ENCODE measurements at regions not wholly inside any gene's neighbourhood (a gene's known extent, or its start where the extent isn't known, plus 50 kb on each side); places are given as distances from the start of the nearest gene placed in this dataset.

- intact Hi-C loops (cut with micrococcal nuclease): no loop called here
- Histone ChIP-seq H3K27ac (ENCODE audit: insufficient read depth, low read depth, low read length) (no peak overlapping the region), H3K4me1 (ENCODE audit: control insufficient read depth, extremely low read depth, insufficient read depth, low read length) (peaks cover 7% of the 10 kb centered on the region), H3K9me3 (replicated peaks; ENCODE audit: control insufficient read depth, insufficient read depth, low read length) (no peaks in the 10 kb centered on the region), H3K9me1 (replicated peaks; ENCODE audit: control insufficient read depth, extremely low read depth, insufficient read depth, low read length) (no peaks in the 10 kb centered on the region), H2AFZ (ENCODE audit: low read depth, low read length) (no peak overlapping the region), H3K4me2 (ENCODE audit: insufficient read depth, low read length) (no peak overlapping the region), H3K4me3 (replicated peaks in 1 of 3; ENCODE audit: insufficient read depth in 1 of 3, low read depth in 1 of 3, low read length in 3 of 3) (no peak overlapping the region), H4K20me1 (replicated peaks; ENCODE audit: control insufficient read depth, extremely low read depth, insufficient read depth, low read length) (no peaks in the 10 kb centered on the region), H3K36me3 (ENCODE audit: control insufficient read depth in 2 of 2, extremely low read depth in 1 of 2, insufficient read depth in 2 of 2, low read length in 2 of 2) (no peaks in the 10 kb centered on the region), H3K27me3 (ENCODE audit: control insufficient read depth in 2 of 2, insufficient read depth in 2 of 2, low read length in 2 of 2) (peaks cover 4 to 8% of the 10 kb centered on the region in 2 experiments), H3K79me2 (ENCODE audit: control insufficient read depth, insufficient read depth, low read length) (no peaks in the 10 kb centered on the region), H3K9ac (replicated peaks; ENCODE audit: extremely low read depth, insufficient read depth, low read length) (no peak overlapping the region)
- TF ChIP-seq MAX (IDR thresholded peaks at IDR 0.05; ENCODE audit: insufficient read depth, insufficient read length) (no peak), JUN (IDR thresholded peaks at IDR 0.05; ENCODE audit: borderline replicate concordance, insufficient read depth, insufficient read length, low read depth) (no peak), POLR2AphosphoS5 (IDR thresholded peaks at IDR 0.05; ENCODE audit: insufficient read depth, low read depth, low read length) (no peak), CTCF (IDR thresholded peaks at IDR 0.05; ENCODE audit: extremely low read depth in 1 of 2, insufficient read depth in 1 of 2, low read depth in 1 of 2, low read length in 2 of 2) (no peak), GATA2 (IDR thresholded peaks at IDR 0.05; ENCODE audit: insufficient read depth, insufficient read length, low read depth, low read length) (no peak), EZH2 (IDR thresholded peaks at IDR 0.05; ENCODE audit: borderline replicate concordance, low read depth, low read length, severe bottlenecking) (no peak), MYC (IDR thresholded peaks at IDR 0.05; ENCODE audit: low read depth, low read length) (no peak), POLR2A (IDR thresholded peaks at IDR 0.05; ENCODE audit: low read depth, low read length) (no peak), FOS (IDR thresholded peaks at IDR 0.05; ENCODE audit: borderline replicate concordance, insufficient read depth, low read length) (no peak)
- no TSS peak for BruUV-seq (replicated peaks)
- no peak for FAIRE-seq
- dilution Hi-C loops (cut with MboI; ENCODE audit: extremely low pct_ligation_motif_present, low sequenced_read_pairs): no loop called here
- ChIA-PET POLR2A (no interaction called here), CTCF (interaction anchor here (1.0 to 2.4 kb wide), 5 partner anchors 8 to 273 kb away, joined by 3 to 7 read pairs (median 4); no protein-coding TSS in a partner anchor)
- DNase-seq (ENCODE audit: low read depth, low spot score): no peak
Observed at GRCh38 chr15:68525815-68526214, 53.0 kb upstream of the CORO2B start.

Measured in endothelial cell of umbilical vein (primary cell).